Activated CD4-positive, alpha-beta T cell treated with anti-CD3 and anti-CD28 coated beads for 48 hours (primary cell): ENCODE measurements at regions not wholly inside any gene's neighbourhood (a gene's known extent, or its start where the extent isn't known, plus 50 kb on each side); places are given as distances from the start of the nearest gene placed in this dataset.
"Not testable (repeated sequence)": the region's sequence is repeated elsewhere in the genome, so short reads cannot be mapped to it uniquely, and the experiment has no call there.

Experiments used
- DNase-seq: peaks from one replicate; pipeline ENCODE4 v3.0.0-alpha.2; 2020

GRCh38 chr22:16090991-16091390 lies 401.2 kb downstream of the POTEH start:
- not testable (repeated sequence) for DNase-seq

GRCh38 chr22:16105121-16105520 lies 415.3 kb downstream of the POTEH start:
- DNase-seq, result not testable (repeated sequence)

DNA sequence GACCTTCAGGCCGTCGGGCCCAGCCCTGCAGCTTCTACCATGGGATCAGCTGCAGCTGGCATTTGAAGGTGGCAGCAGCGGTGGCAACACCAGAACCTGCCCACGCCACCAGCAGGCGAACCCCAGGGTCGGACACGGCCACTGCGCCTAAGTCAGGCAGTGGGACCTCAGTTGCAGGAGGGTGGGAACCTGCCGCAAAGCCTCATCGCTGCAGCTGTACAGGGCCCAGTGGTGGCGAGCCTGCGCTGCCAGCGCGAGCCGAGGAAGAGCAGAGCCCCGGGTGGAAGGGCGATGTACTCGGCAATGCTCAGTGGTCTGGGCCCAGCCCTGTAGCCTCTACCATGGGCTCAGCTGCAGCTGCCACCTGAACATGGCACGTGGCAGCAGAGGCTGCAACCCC lies 441.6 kb downstream of the POTEH start:
- DNase-seq, result not testable (repeated sequence)

GRCh38 chr22:16131918-16132317 lies 442.1 kb downstream of the POTEH start:
- no peak for DNase-seq

- DNase-seq, result not testable (repeated sequence)
These were observed 442.8 kb downstream of the POTEH start for GRCh38 chr22:16132598-16132997.

DNA sequence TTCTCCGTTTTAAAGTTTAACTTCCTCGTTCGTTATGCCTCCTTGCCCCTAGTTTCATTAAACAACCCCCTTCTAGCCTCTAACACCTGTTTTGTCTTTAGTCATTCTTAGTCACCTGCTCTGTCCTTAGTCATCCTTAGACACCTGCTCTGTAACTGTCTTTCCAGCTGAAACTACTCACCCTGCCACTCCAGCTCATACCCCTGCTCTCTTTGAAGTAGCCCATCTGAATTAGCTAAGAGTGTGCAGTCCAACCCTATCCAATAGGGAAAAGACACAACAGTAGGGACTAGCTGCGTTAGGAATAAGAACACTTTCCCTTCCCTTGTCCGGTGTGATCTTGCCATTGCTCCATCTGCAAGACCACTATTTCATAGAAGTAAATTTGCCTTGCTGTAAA lies 446.5 kb downstream of the CCT8L2 start:
- not testable (repeated sequence) for DNase-seq

GRCh38 chr22:16146916-16147315 lies 445.7 kb downstream of the CCT8L2 start:
- DNase-seq, result peak; percentile 23

DNA sequence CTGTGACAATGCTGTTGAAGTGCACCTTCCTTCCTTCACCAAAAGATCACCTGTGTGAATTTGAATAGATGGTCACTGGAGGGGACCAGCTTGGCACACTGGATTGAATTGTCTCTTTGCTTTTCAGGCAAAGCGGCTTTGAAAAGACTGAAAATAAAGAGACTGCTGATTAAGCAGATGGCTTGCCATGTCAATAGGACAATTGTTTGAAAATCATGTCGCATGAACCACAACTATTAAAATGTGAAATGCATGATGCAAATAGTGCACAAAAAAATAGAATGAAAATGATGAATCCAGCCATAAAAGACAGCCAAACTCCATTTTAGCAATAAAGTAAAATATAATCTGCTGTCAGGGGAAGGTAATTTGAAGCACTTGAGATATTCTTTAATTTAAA lies 415.3 kb downstream of the CCT8L2 start:
- DNase-seq, result not testable (repeated sequence)

- DNase-seq, result not testable (repeated sequence)
These were observed 408.7 kb downstream of the CCT8L2 start for GRCh38 chr22:16183864-16184263.
